GM12878 (cell line): ENCODE measurements at regions not wholly inside any gene's neighbourhood (a gene's known extent, or its start where the extent isn't known, plus 50 kb on each side); places are given as distances from the start of the nearest gene placed in this dataset.
A peak's percentile ranks its signal among the peaks of the same experiment; 100 is the strongest.

Source experiments
- ATF7 ChIP-seq: fragments of 450-650 bp; IDR thresholded peaks from 2 replicates; pipeline ENCODE4 v1.6.1; 2016; ENCODE audit warnings: low read depth, mild to moderate bottlenecking
- BCL11A ChIP-seq: IDR thresholded peaks from 2 replicates; pipeline ENCODE4 v1.6.1; 2011; ENCODE audit warnings: low read depth, low read length
- BHLHE40 ChIP-seq, 2 experiments: fragments of 450-650 bp in 1 of 2; IDR thresholded peaks; 2 replicates each; pipeline ENCODE4 v1.6.1; 2011 to 2017; ENCODE audit warnings: low read depth in 2 of 2, borderline replicate concordance in 1 of 2, improper control_type of control experiment in 1 of 2, low read length in 1 of 2, mild to moderate bottlenecking in 1 of 2
- CBX3 ChIP-seq: fragments of 200-600 bp; sonication (generic); IDR thresholded peaks from 2 replicates; pipeline ENCODE4 v1.6.1; 2016; ENCODE audit warnings: low read depth, borderline replicate concordance
- HDAC2 ChIP-seq: fragments of 200-600 bp; sonication (generic); IDR thresholded peaks from 2 replicates; pipeline ENCODE4 v1.6.1; 2017
- KLF5 ChIP-seq: fragments of 450-650 bp; IDR thresholded peaks from 2 replicates; pipeline ENCODE4 v1.6.1; 2014; ENCODE audit warnings: mild to moderate bottlenecking; ENCODE audit not compliant: partially characterized antibody
- NR2C1 ChIP-seq: fragments of 450-650 bp; IDR thresholded peaks from 2 replicates; pipeline ENCODE4 v1.6.1; 2017; ENCODE audit warnings: antibody characterized with exemption, mild to moderate bottlenecking, moderate library complexity
- SMARCA5 ChIP-seq: fragments of 450-650 bp; IDR thresholded peaks from 2 replicates; pipeline ENCODE4 v1.6.1; 2017; ENCODE audit warnings: mild to moderate bottlenecking
- SUZ12 ChIP-seq: fragments of 200-600 bp; sonication (generic); IDR thresholded peaks from one replicate; pipeline ENCODE4 v1.6.1; 2018; ENCODE audit warnings: antibody characterized with exemption, mild to moderate bottlenecking; ENCODE audit not compliant: unreplicated experiment
- YBX1 ChIP-seq: fragments of 450-650 bp; IDR thresholded peaks from 2 replicates; pipeline ENCODE4 v1.6.1; 2016; ENCODE audit warnings: antibody characterized with exemption
- ZNF217 ChIP-seq: fragments of 450-650 bp; IDR thresholded peaks from 2 replicates; pipeline ENCODE4 v1.6.1; 2017; ENCODE audit warnings: antibody characterized with exemption, mild to moderate bottlenecking
- ZNF24 ChIP-seq: fragments of 450-650 bp; IDR thresholded peaks from 2 replicates; pipeline ENCODE4 v1.6.1; 2017; ENCODE audit warnings: antibody characterized with exemption, mild to moderate bottlenecking
- ZNF274 ChIP-seq: IDR thresholded peaks from one replicate; pipeline ENCODE4 v1.8.0; 2011; ENCODE audit not compliant: insufficient read length, insufficient read depth
- TF ChIP-seq, protein P1 (sequence below): fragments of 450-650 bp; conservative IDR thresholded peaks from 2 replicates; pipeline ENCODE4 v1.6.1; 2017; ENCODE audit warnings: mild to moderate bottlenecking, moderate library complexity
- TF ChIP-seq, protein P2 (sequence below): fragments of 450-650 bp; formaldehyde crosslinking; IDR thresholded peaks from 2 replicates; pipeline ENCODE4 v1.4.0; 2020; ENCODE audit warnings: mild to moderate bottlenecking, moderate library complexity
- TF ChIP-seq, protein P3 (sequence below): IDR thresholded peaks from 2 replicates; pipeline ENCODE4 v1.6.1; 2012; ENCODE audit warnings: low read depth, low read length, improper control_type of control experiment
- TF ChIP-seq, protein P4 (sequence below): IDR thresholded peaks from 2 replicates; pipeline ENCODE4 v1.6.1; 2012; ENCODE audit warnings: low read length, inconsistent platforms
- TF ChIP-seq, protein P5 (sequence below): IDR thresholded peaks from 2 replicates; pipeline ENCODE4 v1.6.1; 2011; ENCODE audit warnings: mild to moderate bottlenecking, low read depth, low read length, moderate library complexity; ENCODE audit not compliant: insufficient replicate concordance
- TF ChIP-seq, protein P6 (sequence below): IDR thresholded peaks from 2 replicates; pipeline ENCODE4 v1.6.1; 2011; ENCODE audit warnings: low read depth, mild to moderate bottlenecking, low read length, moderate library complexity, borderline replicate concordance; ENCODE audit errors: extremely low read depth
- TF ChIP-seq, protein P7 (sequence below): fragments of 450-650 bp; IDR thresholded peaks from 2 replicates; pipeline ENCODE4 v1.6.1; 2017; ENCODE audit warnings: low read depth, mild to moderate bottlenecking, moderate library complexity

DNA sequence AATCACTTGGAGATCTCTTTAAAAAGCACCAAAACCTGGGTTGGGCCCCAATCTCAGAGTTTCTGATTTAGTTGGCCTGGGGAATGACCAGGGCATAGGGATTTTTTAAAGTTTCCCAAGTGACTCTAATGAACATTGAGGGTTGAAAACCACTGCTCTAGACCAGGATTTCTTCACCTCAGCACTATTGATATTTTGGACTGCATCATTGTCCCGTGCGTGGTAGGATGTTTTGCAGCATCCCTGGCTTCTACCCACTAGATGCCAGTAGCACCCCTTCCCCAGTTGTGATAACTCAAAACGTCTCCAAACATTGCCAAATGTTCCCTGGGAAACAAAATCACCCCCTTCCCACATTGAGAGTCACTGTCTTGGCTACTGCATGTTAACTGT lies 61.8 kb downstream of the ATXN3L start (continued):
- TF ChIP-seq, protein P1, sequence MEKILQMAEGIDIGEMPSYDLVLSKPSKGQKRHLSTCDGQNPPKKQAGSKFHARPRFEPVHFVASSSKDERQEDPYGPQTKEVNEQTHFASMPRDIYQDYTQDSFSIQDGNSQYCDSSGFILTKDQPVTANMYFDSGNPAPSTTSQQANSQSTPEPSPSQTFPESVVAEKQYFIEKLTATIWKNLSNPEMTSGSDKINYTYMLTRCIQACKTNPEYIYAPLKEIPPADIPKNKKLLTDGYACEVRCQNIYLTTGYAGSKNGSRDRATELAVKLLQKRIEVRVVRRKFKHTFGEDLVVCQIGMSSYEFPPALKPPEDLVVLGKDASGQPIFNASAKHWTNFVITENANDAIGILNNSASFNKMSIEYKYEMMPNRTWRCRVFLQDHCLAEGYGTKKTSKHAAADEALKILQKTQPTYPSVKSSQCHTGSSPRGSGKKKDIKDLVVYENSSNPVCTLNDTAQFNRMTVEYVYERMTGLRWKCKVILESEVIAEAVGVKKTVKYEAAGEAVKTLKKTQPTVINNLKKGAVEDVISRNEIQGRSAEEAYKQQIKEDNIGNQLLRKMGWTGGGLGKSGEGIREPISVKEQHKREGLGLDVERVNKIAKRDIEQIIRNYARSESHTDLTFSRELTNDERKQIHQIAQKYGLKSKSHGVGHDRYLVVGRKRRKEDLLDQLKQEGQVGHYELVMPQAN: no peak
- no peak for TF ChIP-seq KLF5
- TF ChIP-seq, protein P2, sequence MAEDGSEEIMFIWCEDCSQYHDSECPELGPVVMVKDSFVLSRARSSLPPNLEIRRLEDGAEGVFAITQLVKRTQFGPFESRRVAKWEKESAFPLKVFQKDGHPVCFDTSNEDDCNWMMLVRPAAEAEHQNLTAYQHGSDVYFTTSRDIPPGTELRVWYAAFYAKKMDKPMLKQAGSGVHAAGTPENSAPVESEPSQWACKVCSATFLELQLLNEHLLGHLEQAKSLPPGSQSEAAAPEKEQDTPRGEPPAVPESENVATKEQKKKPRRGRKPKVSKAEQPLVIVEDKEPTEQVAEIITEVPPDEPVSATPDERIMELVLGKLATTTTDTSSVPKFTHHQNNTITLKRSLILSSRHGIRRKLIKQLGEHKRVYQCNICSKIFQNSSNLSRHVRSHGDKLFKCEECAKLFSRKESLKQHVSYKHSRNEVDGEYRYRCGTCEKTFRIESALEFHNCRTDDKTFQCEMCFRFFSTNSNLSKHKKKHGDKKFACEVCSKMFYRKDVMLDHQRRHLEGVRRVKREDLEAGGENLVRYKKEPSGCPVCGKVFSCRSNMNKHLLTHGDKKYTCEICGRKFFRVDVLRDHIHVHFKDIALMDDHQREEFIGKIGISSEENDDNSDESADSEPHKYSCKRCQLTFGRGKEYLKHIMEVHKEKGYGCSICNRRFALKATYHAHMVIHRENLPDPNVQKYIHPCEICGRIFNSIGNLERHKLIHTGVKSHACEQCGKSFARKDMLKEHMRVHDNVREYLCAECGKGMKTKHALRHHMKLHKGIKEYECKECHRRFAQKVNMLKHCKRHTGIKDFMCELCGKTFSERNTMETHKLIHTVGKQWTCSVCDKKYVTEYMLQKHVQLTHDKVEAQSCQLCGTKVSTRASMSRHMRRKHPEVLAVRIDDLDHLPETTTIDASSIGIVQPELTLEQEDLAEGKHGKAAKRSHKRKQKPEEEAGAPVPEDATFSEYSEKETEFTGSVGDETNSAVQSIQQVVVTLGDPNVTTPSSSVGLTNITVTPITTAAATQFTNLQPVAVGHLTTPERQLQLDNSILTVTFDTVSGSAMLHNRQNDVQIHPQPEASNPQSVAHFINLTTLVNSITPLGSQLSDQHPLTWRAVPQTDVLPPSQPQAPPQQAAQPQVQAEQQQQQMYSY: no peak
- peak; percentile 57 to 80 for TF ChIP-seq BHLHE40 (IDR thresholded peaks at IDR 0.05; ENCODE audit: borderline replicate concordance in 1 of 2, low read depth in 2 of 2, low read length in 1 of 2)
- TF ChIP-seq, protein P3, sequence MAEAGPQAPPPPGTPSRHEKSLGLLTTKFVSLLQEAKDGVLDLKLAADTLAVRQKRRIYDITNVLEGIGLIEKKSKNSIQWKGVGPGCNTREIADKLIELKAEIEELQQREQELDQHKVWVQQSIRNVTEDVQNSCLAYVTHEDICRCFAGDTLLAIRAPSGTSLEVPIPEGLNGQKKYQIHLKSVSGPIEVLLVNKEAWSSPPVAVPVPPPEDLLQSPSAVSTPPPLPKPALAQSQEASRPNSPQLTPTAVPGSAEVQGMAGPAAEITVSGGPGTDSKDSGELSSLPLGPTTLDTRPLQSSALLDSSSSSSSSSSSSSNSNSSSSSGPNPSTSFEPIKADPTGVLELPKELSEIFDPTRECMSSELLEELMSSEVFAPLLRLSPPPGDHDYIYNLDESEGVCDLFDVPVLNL: no peak
- 0 out of 2 replicates have a peak, but pooled peaks have one; percentile 23 for TF ChIP-seq SMARCA5
- peak; percentile 16; the same call in 1 of the 2 replicates for TF ChIP-seq BCL11A
- TF ChIP-seq ZNF24: no peak
- TF ChIP-seq, protein P4, sequence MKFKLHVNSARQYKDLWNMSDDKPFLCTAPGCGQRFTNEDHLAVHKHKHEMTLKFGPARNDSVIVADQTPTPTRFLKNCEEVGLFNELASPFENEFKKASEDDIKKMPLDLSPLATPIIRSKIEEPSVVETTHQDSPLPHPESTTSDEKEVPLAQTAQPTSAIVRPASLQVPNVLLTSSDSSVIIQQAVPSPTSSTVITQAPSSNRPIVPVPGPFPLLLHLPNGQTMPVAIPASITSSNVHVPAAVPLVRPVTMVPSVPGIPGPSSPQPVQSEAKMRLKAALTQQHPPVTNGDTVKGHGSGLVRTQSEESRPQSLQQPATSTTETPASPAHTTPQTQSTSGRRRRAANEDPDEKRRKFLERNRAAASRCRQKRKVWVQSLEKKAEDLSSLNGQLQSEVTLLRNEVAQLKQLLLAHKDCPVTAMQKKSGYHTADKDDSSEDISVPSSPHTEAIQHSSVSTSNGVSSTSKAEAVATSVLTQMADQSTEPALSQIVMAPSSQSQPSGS: no peak; the same call in 1 of the 2 replicates
- TF ChIP-seq, protein P5, sequence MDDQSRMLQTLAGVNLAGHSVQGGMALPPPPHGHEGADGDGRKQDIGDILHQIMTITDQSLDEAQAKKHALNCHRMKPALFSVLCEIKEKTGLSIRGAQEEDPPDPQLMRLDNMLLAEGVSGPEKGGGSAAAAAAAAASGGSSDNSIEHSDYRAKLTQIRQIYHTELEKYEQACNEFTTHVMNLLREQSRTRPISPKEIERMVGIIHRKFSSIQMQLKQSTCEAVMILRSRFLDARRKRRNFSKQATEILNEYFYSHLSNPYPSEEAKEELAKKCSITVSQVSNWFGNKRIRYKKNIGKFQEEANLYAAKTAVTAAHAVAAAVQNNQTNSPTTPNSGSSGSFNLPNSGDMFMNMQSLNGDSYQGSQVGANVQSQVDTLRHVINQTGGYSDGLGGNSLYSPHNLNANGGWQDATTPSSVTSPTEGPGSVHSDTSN: no peak
- TF ChIP-seq ZNF274: no peak
- no peak for TF ChIP-seq HDAC2
- TF ChIP-seq, protein P6, sequence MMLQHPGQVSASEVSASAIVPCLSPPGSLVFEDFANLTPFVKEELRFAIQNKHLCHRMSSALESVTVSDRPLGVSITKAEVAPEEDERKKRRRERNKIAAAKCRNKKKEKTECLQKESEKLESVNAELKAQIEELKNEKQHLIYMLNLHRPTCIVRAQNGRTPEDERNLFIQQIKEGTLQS: no peak
- no peak for TF ChIP-seq SUZ12
- no peak for TF ChIP-seq YBX1
- TF ChIP-seq CBX3: no peak
- no peak for TF ChIP-seq ZNF217
- TF ChIP-seq, protein P7, sequence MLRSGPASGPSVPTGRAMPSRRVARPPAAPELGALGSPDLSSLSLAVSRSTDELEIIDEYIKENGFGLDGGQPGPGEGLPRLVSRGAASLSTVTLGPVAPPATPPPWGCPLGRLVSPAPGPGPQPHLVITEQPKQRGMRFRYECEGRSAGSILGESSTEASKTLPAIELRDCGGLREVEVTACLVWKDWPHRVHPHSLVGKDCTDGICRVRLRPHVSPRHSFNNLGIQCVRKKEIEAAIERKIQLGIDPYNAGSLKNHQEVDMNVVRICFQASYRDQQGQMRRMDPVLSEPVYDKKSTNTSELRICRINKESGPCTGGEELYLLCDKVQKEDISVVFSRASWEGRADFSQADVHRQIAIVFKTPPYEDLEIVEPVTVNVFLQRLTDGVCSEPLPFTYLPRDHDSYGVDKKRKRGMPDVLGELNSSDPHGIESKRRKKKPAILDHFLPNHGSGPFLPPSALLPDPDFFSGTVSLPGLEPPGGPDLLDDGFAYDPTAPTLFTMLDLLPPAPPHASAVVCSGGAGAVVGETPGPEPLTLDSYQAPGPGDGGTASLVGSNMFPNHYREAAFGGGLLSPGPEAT: peak; percentile 63
- TF ChIP-seq NR2C1: no peak
- no peak for TF ChIP-seq ATF7
